ENCODE measurements at regions not wholly inside any gene's neighbourhood (a gene's known extent, or its start where the extent isn't known, plus 50 kb on each side); places are given as distances from the start of the nearest gene placed in this dataset.

GRCh38 chr1:87872189-87872588 is 543.5 kb downstream of the LMO4 start:
- no peak overlapping the region for H3K27ac ChIP-seq (ENCODE audit: low read depth in 1 of 2, low read length in 2 of 2)
- H3K9ac ChIP-seq (ENCODE audit: low read depth in 1 of 2, low read length in 2 of 2), result no peak overlapping the region
- no peak for DNase-seq (ENCODE audit: low spot score)
- H3K4me3 ChIP-seq (ENCODE audit: low read depth in 1 of 3, low read length in 3 of 3), result no peak overlapping the region
- H3K4me1 ChIP-seq (ENCODE audit: control insufficient read depth in 4 of 4, insufficient read depth in 4 of 4, low read length in 3 of 4), result no peaks in the 10 kb centered on the region
- H3K27me3 ChIP-seq (ENCODE audit: control insufficient read depth in 4 of 4, insufficient read depth in 4 of 4, low read length in 3 of 4), result no peaks in the 10 kb centered on the region
- H3K9me3 ChIP-seq (ENCODE audit: control insufficient read depth in 4 of 4, low read length in 3 of 4), result no peaks in the 10 kb centered on the region
- TF ChIP-seq EGR1 (IDR thresholded peaks at IDR 0.05; ENCODE audit: low read depth in 2 of 2) (no peak), YY1 (IDR thresholded peaks at IDR 0.05) (no peak), ZBTB33 (IDR thresholded peaks at IDR 0.05) (no peak), GABPA (IDR thresholded peaks at IDR 0.05 in 1 of 2, conservative IDR thresholded peaks at IDR 0.05 in 1 of 2) (no peak), RAD21 (IDR thresholded peaks at IDR 0.05) (no peak), NR2F2 (IDR thresholded peaks at IDR 0.05) (no peak), MAX (IDR thresholded peaks at IDR 0.05) (no peak), JUND (IDR thresholded peaks at IDR 0.05) (no peak), ATF3 (IDR thresholded peaks at IDR 0.05) (no peak), FOXA2 (IDR thresholded peaks at IDR 0.05) (no peak), TAF1 (conservative IDR thresholded peaks at IDR 0.05) (no peak), HNF4G (IDR thresholded peaks at IDR 0.05) (no peak), FOXA1 (IDR thresholded peaks at IDR 0.05) (no peak), RXRA (IDR thresholded peaks at IDR 0.05) (no peak), HNF4A (conservative IDR thresholded peaks at IDR 0.05) (no peak), SP1 (IDR thresholded peaks at IDR 0.05) (no peak)
- TF ChIP-seq, protein P1, sequence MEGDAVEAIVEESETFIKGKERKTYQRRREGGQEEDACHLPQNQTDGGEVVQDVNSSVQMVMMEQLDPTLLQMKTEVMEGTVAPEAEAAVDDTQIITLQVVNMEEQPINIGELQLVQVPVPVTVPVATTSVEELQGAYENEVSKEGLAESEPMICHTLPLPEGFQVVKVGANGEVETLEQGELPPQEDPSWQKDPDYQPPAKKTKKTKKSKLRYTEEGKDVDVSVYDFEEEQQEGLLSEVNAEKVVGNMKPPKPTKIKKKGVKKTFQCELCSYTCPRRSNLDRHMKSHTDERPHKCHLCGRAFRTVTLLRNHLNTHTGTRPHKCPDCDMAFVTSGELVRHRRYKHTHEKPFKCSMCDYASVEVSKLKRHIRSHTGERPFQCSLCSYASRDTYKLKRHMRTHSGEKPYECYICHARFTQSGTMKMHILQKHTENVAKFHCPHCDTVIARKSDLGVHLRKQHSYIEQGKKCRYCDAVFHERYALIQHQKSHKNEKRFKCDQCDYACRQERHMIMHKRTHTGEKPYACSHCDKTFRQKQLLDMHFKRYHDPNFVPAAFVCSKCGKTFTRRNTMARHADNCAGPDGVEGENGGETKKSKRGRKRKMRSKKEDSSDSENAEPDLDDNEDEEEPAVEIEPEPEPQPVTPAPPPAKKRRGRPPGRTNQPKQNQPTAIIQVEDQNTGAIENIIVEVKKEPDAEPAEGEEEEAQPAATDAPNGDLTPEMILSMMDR (IDR thresholded peaks at IDR 0.05; ENCODE audit: low read depth, low read length, missing input control), result no peak
- TF ChIP-seq, protein P2, sequence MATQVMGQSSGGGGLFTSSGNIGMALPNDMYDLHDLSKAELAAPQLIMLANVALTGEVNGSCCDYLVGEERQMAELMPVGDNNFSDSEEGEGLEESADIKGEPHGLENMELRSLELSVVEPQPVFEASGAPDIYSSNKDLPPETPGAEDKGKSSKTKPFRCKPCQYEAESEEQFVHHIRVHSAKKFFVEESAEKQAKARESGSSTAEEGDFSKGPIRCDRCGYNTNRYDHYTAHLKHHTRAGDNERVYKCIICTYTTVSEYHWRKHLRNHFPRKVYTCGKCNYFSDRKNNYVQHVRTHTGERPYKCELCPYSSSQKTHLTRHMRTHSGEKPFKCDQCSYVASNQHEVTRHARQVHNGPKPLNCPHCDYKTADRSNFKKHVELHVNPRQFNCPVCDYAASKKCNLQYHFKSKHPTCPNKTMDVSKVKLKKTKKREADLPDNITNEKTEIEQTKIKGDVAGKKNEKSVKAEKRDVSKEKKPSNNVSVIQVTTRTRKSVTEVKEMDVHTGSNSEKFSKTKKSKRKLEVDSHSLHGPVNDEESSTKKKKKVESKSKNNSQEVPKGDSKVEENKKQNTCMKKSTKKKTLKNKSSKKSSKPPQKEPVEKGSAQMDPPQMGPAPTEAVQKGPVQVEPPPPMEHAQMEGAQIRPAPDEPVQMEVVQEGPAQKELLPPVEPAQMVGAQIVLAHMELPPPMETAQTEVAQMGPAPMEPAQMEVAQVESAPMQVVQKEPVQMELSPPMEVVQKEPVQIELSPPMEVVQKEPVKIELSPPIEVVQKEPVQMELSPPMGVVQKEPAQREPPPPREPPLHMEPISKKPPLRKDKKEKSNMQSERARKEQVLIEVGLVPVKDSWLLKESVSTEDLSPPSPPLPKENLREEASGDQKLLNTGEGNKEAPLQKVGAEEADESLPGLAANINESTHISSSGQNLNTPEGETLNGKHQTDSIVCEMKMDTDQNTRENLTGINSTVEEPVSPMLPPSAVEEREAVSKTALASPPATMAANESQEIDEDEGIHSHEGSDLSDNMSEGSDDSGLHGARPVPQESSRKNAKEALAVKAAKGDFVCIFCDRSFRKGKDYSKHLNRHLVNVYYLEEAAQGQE (IDR thresholded peaks at IDR 0.05), result no peak
- WGBS, result 92% methylated on average over 2 of the region's 2 CpGs
- H3K36me3 ChIP-seq (ENCODE audit: control insufficient read depth in 4 of 4, insufficient read depth in 3 of 4, low read depth in 1 of 4, low read length in 3 of 4), result no peaks in the 10 kb centered on the region
